Stimulated activated CD4-positive, alpha-beta T cell treated with anti-CD3 and anti-CD28 coated beads, Interleukin-4, amount 100 ng/mL, for 24 hours (primary cell): ENCODE measurements at regions not wholly inside any gene's neighbourhood (a gene's known extent, or its start where the extent isn't known, plus 50 kb on each side); places are given as distances from the start of the nearest gene placed in this dataset.

Experiments
- DNase-seq: peaks from one replicate; pipeline ENCODE4 v3.0.0-alpha.2; 2020

GRCh38 chr10:112002206-112002605, 181.4 kb downstream of the GPAM start:
- no peak for DNase-seq

GRCh38 chr10:112004075-112004474, 179.5 kb downstream of the GPAM start:
- no peak for DNase-seq

- DNase-seq, result no peak
Observed at GRCh38 chr10:112005044-112005443, 178.5 kb downstream of the GPAM start.

GRCh38 chr10:112006407-112006806, 177.2 kb downstream of the GPAM start:
- DNase-seq, result no peak

GRCh38 chr10:112006831-112007230, 176.7 kb downstream of the GPAM start:
- DNase-seq, result no peak

GRCh38 chr10:112022196-112022595, 161.4 kb downstream of the GPAM start:
- no peak for DNase-seq

GRCh38 chr10:112024079-112024478, 159.5 kb downstream of the GPAM start:
- DNase-seq, result no peak

GRCh38 chr10:112025228-112025627, 158.3 kb downstream of the GPAM start:
- DNase-seq, result no peak

GRCh38 chr10:112026438-112026837, 157.1 kb downstream of the GPAM start:
- DNase-seq, result no peak

GRCh38 chr10:112027731-112028280, 155.8 kb downstream of the GPAM start:
- no peak for DNase-seq

- DNase-seq, result no peak
Observed at GRCh38 chr10:112030431-112030830, 153.1 kb downstream of the GPAM start.

GRCh38 chr10:112039823-112040222, 143.7 kb downstream of the GPAM start:
- no peak for DNase-seq

- no peak for DNase-seq
Observed at GRCh38 chr10:112040696-112041095, 142.9 kb downstream of the GPAM start.

- no peak for DNase-seq
Observed at GRCh38 chr10:112045938-112046337, 137.6 kb downstream of the GPAM start.

GRCh38 chr10:112047674-112048073, 135.9 kb downstream of the GPAM start:
- no peak for DNase-seq

- DNase-seq, result no peak
Observed at GRCh38 chr10:112052166-112052565, 131.4 kb downstream of the GPAM start.

- no peak for DNase-seq
Observed at GRCh38 chr10:112053895-112054294, 129.7 kb downstream of the GPAM start.

GRCh38 chr10:112054516-112054915, 129.0 kb downstream of the GPAM start:
- DNase-seq, result no peak

GRCh38 chr10:112057072-112057471, 126.5 kb downstream of the GPAM start:
- DNase-seq, result no peak

GRCh38 chr10:112059220-112059619, 124.3 kb downstream of the GPAM start:
- no peak for DNase-seq

GRCh38 chr10:112071596-112072133, 111.9 kb downstream of the GPAM start:
- no peak for DNase-seq

- DNase-seq, result no peak
Observed at GRCh38 chr10:112078003-112078402, 105.6 kb downstream of the GPAM start.

GRCh38 chr10:112080231-112080630, 103.3 kb downstream of the GPAM start:
- DNase-seq, result no peak

GRCh38 chr10:112082120-112082519, 101.4 kb downstream of the GPAM start:
- DNase-seq, result no peak

- no peak for DNase-seq
Observed at GRCh38 chr10:112083472-112083871, 100.1 kb downstream of the GPAM start.
